ENCODE measurements at regions not wholly inside any gene's neighbourhood (a gene's known extent, or its start where the extent isn't known, plus 50 kb on each side); places are given as distances from the start of the nearest gene placed in this dataset.

- H2AFZ ChIP-seq = no peak overlapping the region
- no peak overlapping the region for H3K4me2 ChIP-seq (ENCODE audit: unreplicated experiment)
- H3K4me3 ChIP-seq = no peak overlapping the region
- no peaks in the 10 kb centered on the region for H3K9me2 ChIP-seq (ENCODE audit: insufficient read depth)
- no peak for TF ChIP-seq EZH2phosphoT487 (IDR thresholded peaks at IDR 0.05; ENCODE audit: insufficient read depth, low read depth)
- TF ChIP-seq EZH2 (IDR thresholded peaks at IDR 0.05; ENCODE audit: insufficient read depth, poor library complexity, severe bottlenecking) = no peak
- H3K9me3 ChIP-seq (ENCODE audit: low read depth) = no peaks in the 10 kb centered on the region
- in situ Hi-C loops (cut with MboI) = no loop called here
- WGBS, 2 experiments (ENCODE audit: low coverage in 1 of 2, low lambda C conversion rate in 2 of 2, missing lambda C conversion rate in 2 of 2) = 23 to 32% methylated on average over 2 of the region's 2 CpGs
- no peaks in the 10 kb centered on the region for H3K4me1 ChIP-seq (ENCODE audit: insufficient read depth)
- no peak for DNase-seq
- H3K36me3 ChIP-seq (ENCODE audit: low read depth) = no peaks in the 10 kb centered on the region
- H3F3A ChIP-seq (ENCODE audit: insufficient read depth) = no peaks in the 10 kb centered on the region
- no peak overlapping the region for H3K9ac ChIP-seq
- H3K79me2 ChIP-seq (ENCODE audit: insufficient read depth) = no peaks in the 10 kb centered on the region
- no peak overlapping the region for H3K27ac ChIP-seq
- H4K20me1 ChIP-seq (ENCODE audit: insufficient read depth) = no peaks in the 10 kb centered on the region
- peaks cover 4% of the 10 kb centered on the region; the same call in 1 of the 2 replicates for H3K27me3 ChIP-seq (replicated peaks; ENCODE audit: insufficient read depth)
These were observed 212.3 kb upstream of the PLXNA2 start for GRCh38 chr1:208456487-208456886.

GRCh38 chr1:208460823-208461222 is 216.6 kb upstream of the PLXNA2 start:
- in situ Hi-C loops (cut with MboI) = no loop called here
- no peak overlapping the region for H3K27ac ChIP-seq
- no peaks in the 10 kb centered on the region for H3F3A ChIP-seq (ENCODE audit: insufficient read depth)
- no peak for DNase-seq
- no peak overlapping the region for H3K9ac ChIP-seq
- no peaks in the 10 kb centered on the region for H3K9me2 ChIP-seq (ENCODE audit: insufficient read depth)
- 15 to 24% methylated on average over 3 of the region's 3 CpGs for WGBS, 2 experiments (ENCODE audit: low coverage in 1 of 2, low lambda C conversion rate in 2 of 2, missing lambda C conversion rate in 2 of 2)
- no peak overlapping the region for H3K4me2 ChIP-seq (ENCODE audit: unreplicated experiment)
- no peaks in the 10 kb centered on the region for H3K79me2 ChIP-seq (ENCODE audit: insufficient read depth)
- no peak overlapping the region for H3K4me3 ChIP-seq
- TF ChIP-seq EZH2 (IDR thresholded peaks at IDR 0.05; ENCODE audit: insufficient read depth, poor library complexity, severe bottlenecking) (no peak), EZH2phosphoT487 (IDR thresholded peaks at IDR 0.05; ENCODE audit: insufficient read depth, low read depth) (no peak)
- H2AFZ ChIP-seq = no peak overlapping the region
- H3K36me3 ChIP-seq (ENCODE audit: low read depth) = no peaks in the 10 kb centered on the region
- H3K27me3 ChIP-seq (replicated peaks; ENCODE audit: insufficient read depth) = peaks cover 4% of the 10 kb centered on the region
- H3K4me1 ChIP-seq (ENCODE audit: insufficient read depth) = no peaks in the 10 kb centered on the region
- H4K20me1 ChIP-seq (ENCODE audit: insufficient read depth) = no peaks in the 10 kb centered on the region
- H3K9me3 ChIP-seq (ENCODE audit: low read depth) = no peaks in the 10 kb centered on the region

- no peak for TF ChIP-seq EZH2phosphoT487 (IDR thresholded peaks at IDR 0.05; ENCODE audit: insufficient read depth, low read depth)
- TF ChIP-seq EZH2 (IDR thresholded peaks at IDR 0.05; ENCODE audit: insufficient read depth, poor library complexity, severe bottlenecking) = no peak
These were observed 217.5 kb upstream of the PLXNA2 start for GRCh38 chr1:208461680-208462079.

GRCh38 chr1:208462761-208463160 is 218.6 kb upstream of the PLXNA2 start:
- Histone ChIP-seq H3K9me2 (ENCODE audit: insufficient read depth) (no peaks in the 10 kb centered on the region), H4K20me1 (ENCODE audit: insufficient read depth) (no peaks in the 10 kb centered on the region), H3K79me2 (ENCODE audit: insufficient read depth) (no peaks in the 10 kb centered on the region), H3K4me3 (no peak overlapping the region), H3K36me3 (ENCODE audit: low read depth) (no peaks in the 10 kb centered on the region), H3K4me1 (ENCODE audit: insufficient read depth) (no peaks in the 10 kb centered on the region), H3K27me3 (replicated peaks; ENCODE audit: insufficient read depth) (peaks cover 4% of the 10 kb centered on the region), H3K9me3 (ENCODE audit: low read depth) (no peaks in the 10 kb centered on the region), H3K9ac (no peak overlapping the region), H3K4me2 (ENCODE audit: unreplicated experiment) (no peak overlapping the region), H3F3A (ENCODE audit: insufficient read depth) (no peaks in the 10 kb centered on the region), H3K27ac (no peak overlapping the region), H2AFZ (no peak overlapping the region)
- in situ Hi-C loops (cut with MboI) = no loop called here
- TF ChIP-seq EZH2 (IDR thresholded peaks at IDR 0.05; ENCODE audit: insufficient read depth, poor library complexity, severe bottlenecking) = no peak
- DNase-seq = no peak
- 50% methylated on average over 6 of the region's 6 CpGs for WGBS, 2 experiments (ENCODE audit: low coverage in 1 of 2, low lambda C conversion rate in 2 of 2, missing lambda C conversion rate in 2 of 2)

More at GRCh38 chr1:208461680-208462079, 217.5 kb upstream of the PLXNA2 start:
- no peaks in the 10 kb centered on the region for H3K36me3 ChIP-seq (ENCODE audit: low read depth)
- H3K79me2 ChIP-seq (ENCODE audit: insufficient read depth) = no peaks in the 10 kb centered on the region
- H3K9me2 ChIP-seq (ENCODE audit: insufficient read depth) = no peaks in the 10 kb centered on the region
- peaks cover 4% of the 10 kb centered on the region for H3K27me3 ChIP-seq (replicated peaks; ENCODE audit: insufficient read depth)
- no peaks in the 10 kb centered on the region for H3F3A ChIP-seq (ENCODE audit: insufficient read depth)
- H2AFZ ChIP-seq = no peak overlapping the region
- H3K9me3 ChIP-seq (ENCODE audit: low read depth) = no peaks in the 10 kb centered on the region
- no peak overlapping the region for H3K4me2 ChIP-seq (ENCODE audit: unreplicated experiment)
- DNase-seq = no peak
- H3K4me3 ChIP-seq = no peak overlapping the region
- H4K20me1 ChIP-seq (ENCODE audit: insufficient read depth) = no peaks in the 10 kb centered on the region
- 23 to 32% methylated on average over 4 of the region's 4 CpGs for WGBS, 2 experiments (ENCODE audit: low coverage in 1 of 2, low lambda C conversion rate in 2 of 2, missing lambda C conversion rate in 2 of 2)
- no peak overlapping the region for H3K27ac ChIP-seq
- no peak overlapping the region for H3K9ac ChIP-seq
- in situ Hi-C loops (cut with MboI) = no loop called here
- no peaks in the 10 kb centered on the region for H3K4me1 ChIP-seq (ENCODE audit: insufficient read depth)

GRCh38 chr1:208465266-208465665 is 221.1 kb upstream of the PLXNA2 start:
- H3K4me1 ChIP-seq (ENCODE audit: insufficient read depth) = no peaks in the 10 kb centered on the region
- no peak overlapping the region for H2AFZ ChIP-seq
- no peaks in the 10 kb centered on the region for H3K36me3 ChIP-seq (ENCODE audit: low read depth)
- H3F3A ChIP-seq (ENCODE audit: insufficient read depth) = no peaks in the 10 kb centered on the region
- in situ Hi-C loops (cut with MboI) = no loop called here
- H3K4me3 ChIP-seq = no peak overlapping the region
- peaks cover 4% of the 10 kb centered on the region for H3K27me3 ChIP-seq (replicated peaks; ENCODE audit: insufficient read depth)
- no peak overlapping the region for H3K4me2 ChIP-seq (ENCODE audit: unreplicated experiment)
- H4K20me1 ChIP-seq (ENCODE audit: insufficient read depth) = no peaks in the 10 kb centered on the region
- no peaks in the 10 kb centered on the region for H3K9me2 ChIP-seq (ENCODE audit: insufficient read depth)
- no peak for DNase-seq
- H3K9me3 ChIP-seq (ENCODE audit: low read depth) = no peaks in the 10 kb centered on the region
- no peak for TF ChIP-seq EZH2phosphoT487 (IDR thresholded peaks at IDR 0.05; ENCODE audit: insufficient read depth, low read depth)
- no peak for TF ChIP-seq EZH2 (IDR thresholded peaks at IDR 0.05; ENCODE audit: insufficient read depth, poor library complexity, severe bottlenecking)
- no peaks in the 10 kb centered on the region for H3K79me2 ChIP-seq (ENCODE audit: insufficient read depth)
- H3K9ac ChIP-seq = no peak overlapping the region
- H3K27ac ChIP-seq = no peak overlapping the region
- WGBS, 2 experiments (ENCODE audit: low coverage in 1 of 2, low lambda C conversion rate in 2 of 2, missing lambda C conversion rate in 2 of 2) = 9 to 10% methylated on average over 3 of the region's 3 CpGs
